ENCODE measurements at regions not wholly inside any gene's neighbourhood (a gene's known extent, or its start where the extent isn't known, plus 50 kb on each side); places are given as distances from the start of the nearest gene placed in this dataset.
"Not testable (repeated sequence)": the region's sequence is repeated elsewhere in the genome, so short reads cannot be mapped to it uniquely, and the experiment has no call there.

GRCh38 chr5:115469904-115470516 is 74.6 kb downstream of the FEM1C start:
- DNase-seq = no peak

GRCh38 chr5:115467628-115468027 is 76.9 kb downstream of the FEM1C start:
- peak in 1 of 2 donors; percentile 35 for DNase-seq

GRCh38 chr5:115465431-115465830 is 79.1 kb downstream of the FEM1C start:
- no peak for DNase-seq

- DNase-seq = no peak
These were observed 80.6 kb downstream of the FEM1C start for GRCh38 chr5:115463983-115464382.

GRCh38 chr5:115461506-115462290 is 82.9 kb downstream of the FEM1C start:
- DNase-seq = peak in 1 of 2 donors; percentile 40

GRCh38 chr5:115461093-115461492 is 83.5 kb downstream of the FEM1C start:
- DNase-seq = no peak

GRCh38 chr5:115460472-115460871 is 84.1 kb downstream of the FEM1C start:
- DNase-seq = peak; percentile 83 to 94

- no peak for DNase-seq
These were observed 84.7 kb downstream of the FEM1C start for GRCh38 chr5:115459855-115460341.

GRCh38 chr5:115458416-115458815 is 86.2 kb downstream of the FEM1C start:
- DNase-seq = peak; percentile 63 to 85

GRCh38 chr5:115458003-115458409 is 86.6 kb downstream of the FEM1C start:
- no peak for DNase-seq

GRCh38 chr5:115457571-115457970 is 87.0 kb downstream of the FEM1C start:
- no peak for DNase-seq

- no peak for DNase-seq
These were observed 88.0 kb downstream of the FEM1C start for GRCh38 chr5:115456539-115457040.

- no peak for DNase-seq
These were observed 88.5 kb downstream of the FEM1C start for GRCh38 chr5:115456056-115456455.

GRCh38 chr5:115455301-115455707 is 89.3 kb downstream of the FEM1C start:
- DNase-seq = peak; percentile 56 to 62

- no peak for DNase-seq
These were observed 91.0 kb downstream of the FEM1C start for GRCh38 chr5:115453391-115454095.

- DNase-seq = no peak
These were observed 91.9 kb downstream of the FEM1C start for GRCh38 chr5:115452536-115453235.

- no peak for DNase-seq
These were observed 92.5 kb downstream of the FEM1C start for GRCh38 chr5:115452083-115452482.

GRCh38 chr5:115450741-115451140 is 93.8 kb downstream of the FEM1C start:
- DNase-seq = peak; percentile 94 to 98

GRCh38 chr5:115448630-115449029 is 95.9 kb downstream of the FEM1C start:
- DNase-seq = not testable (repeated sequence)

- DNase-seq = no peak
These were observed 103.7 kb downstream of the FEM1C start for GRCh38 chr5:115440782-115441451.

- DNase-seq = no peak
These were observed 104.9 kb downstream of the FEM1C start for GRCh38 chr5:115439639-115440038.

- DNase-seq = no peak
These were observed 105.5 kb downstream of the FEM1C start for GRCh38 chr5:115439042-115439441.

All from inflammatory macrophage treated with lipopolysaccharide for 1 hour (primary cell).